Activated B cell treated with CpG ODN at 0.5 μM for 24 hours (primary cell): ENCODE measurements at regions not wholly inside any gene's neighbourhood (a gene's known extent, or its start where the extent isn't known, plus 50 kb on each side); places are given as distances from the start of the nearest gene placed in this dataset.

Experiments
- ATAC-seq: fragments of 200-7000 bp; cut with Tn5 transposase; one replicate; pipeline ENCODE4 v1.10.0; 2021; ENCODE audit warnings: low read depth, mild to moderate bottlenecking, moderate library complexity
- CTCF ChIA-PET: fragments of 350-600 bp; sonication (Branson Sonifier 250); formaldehyde crosslinking; loops from one replicate; lab custom pipeline; 2021; ENCODE audit warnings: antibody characterized with exemption; lab: Charles Lee
- POLR2A ChIA-PET: fragments of 350-600 bp; sonication (Branson Sonifier 250); formaldehyde crosslinking; loops from one replicate; lab custom pipeline; 2021; ENCODE audit warnings: antibody characterized with exemption; lab: Charles Lee
- DNase-seq: peaks from one replicate; pipeline ENCODE4 v3.0.0; 2022
- H3K27ac Mint-ChIP-seq: one replicate; pipeline ENCODE4 v1.8.0; 2020; ENCODE audit warnings: mixed read lengths
- H3K27me3 Mint-ChIP-seq: one replicate; pipeline ENCODE4 v1.8.0; 2021; ENCODE audit warnings: mixed read lengths
- H3K36me3 Mint-ChIP-seq: one replicate; pipeline ENCODE4 v1.8.0; 2021; ENCODE audit warnings: low read depth, mixed read lengths
- H3K4me1 Mint-ChIP-seq: one replicate; pipeline ENCODE4 v1.8.0; 2021; ENCODE audit warnings: mixed read lengths
- H3K4me3 Mint-ChIP-seq: one replicate; pipeline ENCODE4 v1.8.0; 2020; ENCODE audit warnings: mild to moderate bottlenecking, mixed read lengths
- H3K9me3 Mint-ChIP-seq: one replicate; pipeline ENCODE4 v1.8.0; 2020; ENCODE audit warnings: mixed read lengths
- CTCF ChIP-seq: fragments of 200-600 bp; IDR thresholded peaks from one replicate; pipeline ENCODE4 v1.8.0; 2022; ENCODE audit warnings: antibody characterized with exemption, mild to moderate bottlenecking
- intact Hi-C: fragments of 100-400 bp; cut with micrococcal nuclease; formaldehyde crosslinking; loops from one replicate; pipeline ENCODE4 v1.15.1; 2024

DNA sequence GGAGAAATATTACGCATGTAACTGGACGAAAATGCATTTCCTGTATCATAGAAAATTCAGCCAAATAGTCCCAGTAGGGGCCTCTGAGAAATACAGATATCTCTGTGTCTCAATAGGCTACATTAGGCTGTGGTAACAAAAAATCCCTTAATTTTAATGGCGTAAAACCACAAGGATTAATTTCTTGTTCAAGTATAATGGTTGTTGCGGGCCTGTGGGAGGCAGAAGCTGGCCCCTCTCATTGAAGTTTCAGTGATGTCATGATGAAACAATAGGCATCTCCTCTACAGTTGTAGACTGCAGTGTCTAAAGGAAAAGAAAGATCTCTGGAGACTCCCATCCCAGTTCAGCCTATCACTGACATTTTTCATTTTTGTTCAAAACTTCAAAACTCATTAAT, 1625.6 kb upstream of the C9orf72 start:
- Mint-ChIP-seq H3K27me3 (no peaks in the 10 kb centered on the region), H3K4me1 (no peaks in the 10 kb centered on the region), H3K9me3 (no peaks in the 10 kb centered on the region), H3K27ac (no peak overlapping the region), H3K36me3 (no peaks in the 10 kb centered on the region), H3K4me3 (no peak overlapping the region)
- ChIA-PET POLR2A (no interaction called here), CTCF (no interaction called here)
- TF ChIP-seq CTCF: no peak
- ATAC-seq: no peak
- no peak for DNase-seq
- intact Hi-C loops: no loop called here

DNA sequence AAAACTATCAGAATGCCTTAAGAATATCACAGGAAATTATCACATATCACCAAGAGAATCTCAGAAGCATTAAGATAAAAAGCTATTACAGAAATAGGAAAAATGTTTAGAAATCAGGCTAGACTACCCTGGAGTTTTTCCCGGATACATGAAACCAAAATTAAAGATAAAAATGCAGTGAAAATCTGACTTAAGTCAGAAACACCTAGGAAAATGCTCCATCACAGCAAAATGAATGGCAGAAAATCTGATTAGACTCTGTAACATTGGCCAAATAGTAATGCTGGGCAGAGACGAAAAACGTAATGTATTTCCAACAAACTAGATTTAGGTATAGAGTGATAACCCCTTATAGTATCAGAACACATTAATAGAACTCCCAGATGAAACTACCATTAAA, 1626.7 kb upstream of the C9orf72 start:
- ATAC-seq: no peak
- POLR2A ChIA-PET: no interaction called here
- no peak for TF ChIP-seq CTCF
- no peaks in the 10 kb centered on the region for H3K36me3 Mint-ChIP-seq
- no peaks in the 10 kb centered on the region for H3K9me3 Mint-ChIP-seq
- no peaks in the 10 kb centered on the region for H3K27me3 Mint-ChIP-seq
- no peak for DNase-seq
- CTCF ChIA-PET: no interaction called here
- H3K4me3 Mint-ChIP-seq: no peak overlapping the region
- H3K4me1 Mint-ChIP-seq: no peaks in the 10 kb centered on the region
- no peak overlapping the region for H3K27ac Mint-ChIP-seq
- intact Hi-C loops: no loop called here

DNA sequence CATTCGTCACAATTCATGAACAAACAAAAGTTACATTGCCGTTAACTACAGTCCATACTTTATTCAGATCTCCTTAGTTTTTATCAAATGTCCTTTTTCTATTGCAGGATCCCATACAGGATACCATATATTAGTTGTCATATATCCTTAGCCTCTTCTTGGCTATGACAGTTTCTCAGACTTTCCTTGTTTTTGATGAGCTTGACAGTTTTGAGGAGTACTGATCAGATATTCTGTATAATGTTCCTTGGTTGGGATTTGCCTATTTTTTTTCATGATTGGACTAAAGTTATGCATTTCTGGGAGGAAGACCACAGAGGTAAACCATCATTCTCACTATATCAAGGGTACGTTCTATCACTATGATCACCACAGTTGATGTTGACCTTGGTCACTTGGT, 1627.4 kb upstream of the C9orf72 start:
- Mint-ChIP-seq H3K27ac (no peak overlapping the region), H3K4me3 (no peak overlapping the region), H3K4me1 (no peaks in the 10 kb centered on the region), H3K36me3 (no peaks in the 10 kb centered on the region), H3K27me3 (no peaks in the 10 kb centered on the region), H3K9me3 (no peaks in the 10 kb centered on the region)
- intact Hi-C loops: no loop called here
- TF ChIP-seq CTCF: no peak
- CTCF ChIA-PET: no interaction called here
- ATAC-seq (no peak), DNase-seq (no peak)
- POLR2A ChIA-PET: no interaction called here

DNA sequence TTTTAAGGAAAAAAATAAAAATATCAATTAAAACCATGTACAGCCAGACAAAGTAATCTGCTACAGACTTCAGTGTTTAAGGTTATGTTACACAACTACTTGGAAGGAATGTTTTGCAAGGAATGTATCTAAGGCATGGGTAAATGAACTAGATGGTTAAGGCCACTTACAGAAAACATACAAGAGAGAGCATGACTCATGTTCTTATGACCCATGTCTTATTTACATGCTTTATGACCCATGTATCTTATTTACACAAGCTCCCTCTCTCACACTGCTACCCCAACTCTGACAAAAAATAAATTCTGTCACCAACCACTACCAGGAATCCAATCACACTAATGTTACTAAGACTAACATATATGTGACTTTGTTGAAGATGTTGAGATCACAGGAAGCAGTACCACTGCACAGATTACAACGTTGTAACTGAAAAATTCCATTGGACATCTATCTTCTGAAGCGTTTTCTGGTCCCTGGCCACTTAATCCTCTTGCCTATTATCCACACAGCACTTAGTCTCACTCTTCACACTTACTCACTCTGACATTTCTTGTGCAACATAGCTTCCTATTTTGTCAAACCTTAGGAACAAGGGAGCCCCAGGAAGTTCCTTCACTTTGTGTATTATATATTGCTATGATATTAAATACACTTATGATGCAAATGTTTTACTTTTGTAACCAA, 1630.1 kb upstream of the C9orf72 start:
- CTCF ChIA-PET: no interaction called here
- intact Hi-C loops: no loop called here
- no peak for ATAC-seq

GRCh38 chr9:29208670-29209069, 1635.4 kb upstream of the C9orf72 start:
- Mint-ChIP-seq H3K27me3 (peaks cover 21% of the 10 kb centered on the region), H3K9me3 (no peaks in the 10 kb centered on the region), H3K36me3 (no peaks in the 10 kb centered on the region), H3K27ac (no peak overlapping the region), H3K4me3 (no peak overlapping the region), H3K4me1 (peaks cover 12% of the 10 kb centered on the region)
- ChIA-PET CTCF (no interaction called here), POLR2A (no interaction called here)
- intact Hi-C loops: no loop called here
- ATAC-seq (no peak), DNase-seq (no peak)
- TF ChIP-seq CTCF: no peak

More for the DNA sequence above, 1630.1 kb upstream of the C9orf72 start:
- TF ChIP-seq CTCF: no peak
- Mint-ChIP-seq H3K36me3 (no peaks in the 10 kb centered on the region), H3K27ac (no peak overlapping the region), H3K4me1 (no peaks in the 10 kb centered on the region), H3K4me3 (no peak overlapping the region), H3K27me3 (no peaks in the 10 kb centered on the region), H3K9me3 (no peaks in the 10 kb centered on the region)
- no peak for DNase-seq
- POLR2A ChIA-PET: no interaction called here
